Body of pancreas (tissue), 4 donors: ENCODE measurements at regions not wholly inside any gene's neighbourhood (a gene's known extent, or its start where the extent isn't known, plus 50 kb on each side); places are given as distances from the start of the nearest gene placed in this dataset.

Experiments
- ATAC-seq: fragments of 150-250 bp; one replicate; pipeline ENCODE4 v1.9.1; 2016
- DNase-seq, 4 donors: peaks; one replicate each; pipeline ENCODE4 v3.0.0-alpha.2; 2019
- H3K27ac ChIP-seq, 4 donors: fragments of 200-600 bp; sonication (generic); 1 replicate in 3 of 4; 2 replicates in 1 of 4; pipeline versions ENCODE4 v1.5.1 to v1.6.1; 2016 to 2019; ENCODE audit warnings: mild to moderate bottlenecking in 1 of 4, mixed read lengths in 1 of 4, moderate library complexity in 1 of 4
- H3K27me3 ChIP-seq, 2 donors: fragments of 200-600 bp; sonication (generic); one replicate each; pipeline ENCODE4 v1.6.0; 2016; ENCODE audit warnings: mild to moderate bottlenecking in 1 of 2
- H3K36me3 ChIP-seq, 2 donors: fragments of 200-600 bp; sonication (generic); replicated peaks in 1 of 2; 2 replicates each; pipeline ENCODE4 v1.5.1; 2016; ENCODE audit warnings: low read depth in 2 of 2; ENCODE audit not compliant: insufficient read depth in 1 of 2
- H3K4me1 ChIP-seq: fragments of 200-600 bp; sonication (generic); one replicate; pipeline ENCODE4 v1.6.0; 2016
- H3K4me3 ChIP-seq, 2 donors: fragments of 200-600 bp; sonication (generic); 1 replicate in 1 of 2; 2 replicates in 1 of 2; pipeline ENCODE4 v1.5.1; 2016 to 2019
- H3K9me3 ChIP-seq, 3 donors: fragments of 200-600 bp; sonication (generic); 1 replicate in 2 of 3; 2 replicates in 1 of 3; pipeline ENCODE4 v1.5.1; 2016
- POLR2A ChIP-seq, 3 donors: fragments of 450-650 bp; IDR thresholded peaks; one replicate each; pipeline ENCODE4 v1.6.1; 2016; ENCODE audit warnings: antibody characterized with exemption in 3 of 3, mild to moderate bottlenecking in 2 of 3
- WGBS, 2 donors: methylation state at CpG; one replicate each; pipeline ENCODE4 v1.1.5; 2017; 5-methylcytosine and 5-hydroxymethylcytosine counted together
- intact Hi-C: fragments of 100-400 bp; cut with DNase I; formaldehyde crosslinking; loops from one replicate; pipeline ENCODE4 v1.15.1; 2023
- TF ChIP-seq, protein P1 (sequence below), 7 experiments: fragments of 450-650 bp in 4 of 7; fragments of 200-600 bp in 3 of 7; sonication (generic) in 3 of 7; IDR thresholded peaks; one replicate each; pipeline ENCODE4 v1.5.1; 2016 to 2019; ENCODE audit warnings: antibody characterized with exemption in 7 of 7

DNA sequence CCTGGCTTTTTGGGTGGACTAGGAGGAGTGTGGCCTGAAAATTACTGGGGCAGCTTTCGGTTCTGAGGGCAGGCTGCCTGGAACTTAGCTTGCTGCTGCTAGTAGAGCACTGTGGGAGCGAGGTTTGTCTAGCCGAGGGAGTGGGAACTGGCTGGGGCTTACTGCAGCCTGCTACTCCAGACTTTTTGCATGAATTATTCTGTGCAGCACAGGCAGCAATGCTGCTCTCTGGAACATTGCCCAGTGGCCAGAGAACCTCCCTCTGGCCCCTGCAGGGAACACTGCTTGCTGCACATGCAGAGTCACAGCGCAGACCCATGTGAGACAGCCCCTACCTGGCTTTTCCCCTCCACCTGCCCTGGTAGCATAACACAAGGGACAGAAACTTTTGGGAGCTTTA lies 263.9 kb upstream of the SLITRK2 start:
- Histone ChIP-seq H3K9me3 (no peaks in the 10 kb centered on the region), H3K4me3 (no peak overlapping the region), H3K36me3 (no peaks in the 10 kb centered on the region), H3K27me3 (no peaks in the 10 kb centered on the region), H3K27ac (no peak overlapping the region), H3K4me1 (no peaks in the 10 kb centered on the region)
- intact Hi-C loops, result no loop called here
- TF ChIP-seq POLR2A (IDR thresholded peaks at IDR 0.05), result no peak
- TF ChIP-seq, protein P1, sequence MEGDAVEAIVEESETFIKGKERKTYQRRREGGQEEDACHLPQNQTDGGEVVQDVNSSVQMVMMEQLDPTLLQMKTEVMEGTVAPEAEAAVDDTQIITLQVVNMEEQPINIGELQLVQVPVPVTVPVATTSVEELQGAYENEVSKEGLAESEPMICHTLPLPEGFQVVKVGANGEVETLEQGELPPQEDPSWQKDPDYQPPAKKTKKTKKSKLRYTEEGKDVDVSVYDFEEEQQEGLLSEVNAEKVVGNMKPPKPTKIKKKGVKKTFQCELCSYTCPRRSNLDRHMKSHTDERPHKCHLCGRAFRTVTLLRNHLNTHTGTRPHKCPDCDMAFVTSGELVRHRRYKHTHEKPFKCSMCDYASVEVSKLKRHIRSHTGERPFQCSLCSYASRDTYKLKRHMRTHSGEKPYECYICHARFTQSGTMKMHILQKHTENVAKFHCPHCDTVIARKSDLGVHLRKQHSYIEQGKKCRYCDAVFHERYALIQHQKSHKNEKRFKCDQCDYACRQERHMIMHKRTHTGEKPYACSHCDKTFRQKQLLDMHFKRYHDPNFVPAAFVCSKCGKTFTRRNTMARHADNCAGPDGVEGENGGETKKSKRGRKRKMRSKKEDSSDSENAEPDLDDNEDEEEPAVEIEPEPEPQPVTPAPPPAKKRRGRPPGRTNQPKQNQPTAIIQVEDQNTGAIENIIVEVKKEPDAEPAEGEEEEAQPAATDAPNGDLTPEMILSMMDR (IDR thresholded peaks at IDR 0.05), result no peak
- ATAC-seq, result no peak
- 20 to 73% methylated on average over 1 to 4 of the region's 4 CpGs for WGBS, 2 donors
- DNase-seq, result no peak

DNA sequence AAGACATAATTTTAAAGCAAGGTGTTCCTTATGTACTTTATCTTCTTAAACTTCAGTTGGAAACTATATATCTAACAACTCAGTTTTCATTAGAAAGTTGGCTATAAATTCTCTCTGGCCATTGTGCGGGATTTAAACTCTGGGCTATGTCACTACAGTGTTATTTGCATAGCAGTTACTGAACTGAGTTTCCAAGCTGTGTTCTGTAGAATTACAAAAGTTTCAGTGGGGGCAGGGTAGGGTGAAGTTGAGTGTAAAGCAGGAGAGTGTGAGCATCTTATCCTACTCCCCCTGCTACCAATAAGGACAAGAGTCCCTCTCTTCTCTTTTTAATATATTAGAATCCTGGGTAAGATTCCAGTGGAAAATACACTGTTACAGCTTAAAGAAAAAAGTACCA lies 254.5 kb upstream of the SLITRK2 start:
- no peak for DNase-seq
- 42 to 45% methylated on average over 1 of the region's 1 CpG for WGBS, 2 donors
- H3K36me3 ChIP-seq, result no peaks in the 10 kb centered on the region
- H3K27ac ChIP-seq, result no peak overlapping the region
- no peak for TF ChIP-seq POLR2A (IDR thresholded peaks at IDR 0.05)
- TF ChIP-seq, protein P1 (IDR thresholded peaks at IDR 0.05), result no peak
- intact Hi-C loops, result no loop called here
- H3K4me3 ChIP-seq, result no peak overlapping the region
- no peaks in the 10 kb centered on the region for H3K27me3 ChIP-seq
- ATAC-seq, result no peak
- no peaks in the 10 kb centered on the region for H3K4me1 ChIP-seq
- no peaks in the 10 kb centered on the region for H3K9me3 ChIP-seq

DNA sequence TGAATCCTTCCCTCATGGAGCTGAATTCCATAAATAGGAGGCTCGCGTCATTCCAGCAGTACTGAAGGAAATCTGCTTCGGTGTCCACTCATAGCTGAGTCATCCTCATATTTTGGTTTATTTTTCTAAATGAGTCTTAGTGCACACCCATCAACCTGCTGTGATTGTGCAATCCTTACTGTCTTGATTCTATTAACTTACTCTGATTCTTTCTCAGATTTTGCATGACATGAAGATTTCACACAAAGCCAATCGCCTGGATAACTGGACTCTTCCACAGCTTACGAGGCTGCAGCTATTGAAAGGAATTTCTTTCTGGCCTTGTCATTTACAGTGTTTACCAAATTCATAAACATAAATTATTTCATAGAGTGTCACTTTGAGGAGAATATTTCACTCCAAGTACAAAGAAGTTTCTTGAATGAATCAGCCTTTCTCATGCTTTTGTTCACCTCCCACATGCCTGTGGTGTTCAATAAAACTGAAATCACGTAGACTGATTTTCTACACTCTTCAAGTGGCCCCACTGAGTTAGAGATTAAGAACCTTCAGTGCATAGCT lies 207.6 kb upstream of the SLITRK2 start:
- Histone ChIP-seq H3K27ac (no peak overlapping the region), H3K36me3 (no peaks in the 10 kb centered on the region), H3K4me3 (no peak overlapping the region), H3K4me1 (no peaks in the 10 kb centered on the region), H3K9me3 (no peaks in the 10 kb centered on the region), H3K27me3 (no peaks in the 10 kb centered on the region)
- DNase-seq (no peak), ATAC-seq (no peak)
- intact Hi-C loops, result no loop called here
- WGBS, 2 donors, result 64 to 74% methylated on average over 6 of the region's 6 CpGs
- no peak for TF ChIP-seq POLR2A (IDR thresholded peaks at IDR 0.05)
- TF ChIP-seq, protein P1 (IDR thresholded peaks at IDR 0.05), result no peak

DNA sequence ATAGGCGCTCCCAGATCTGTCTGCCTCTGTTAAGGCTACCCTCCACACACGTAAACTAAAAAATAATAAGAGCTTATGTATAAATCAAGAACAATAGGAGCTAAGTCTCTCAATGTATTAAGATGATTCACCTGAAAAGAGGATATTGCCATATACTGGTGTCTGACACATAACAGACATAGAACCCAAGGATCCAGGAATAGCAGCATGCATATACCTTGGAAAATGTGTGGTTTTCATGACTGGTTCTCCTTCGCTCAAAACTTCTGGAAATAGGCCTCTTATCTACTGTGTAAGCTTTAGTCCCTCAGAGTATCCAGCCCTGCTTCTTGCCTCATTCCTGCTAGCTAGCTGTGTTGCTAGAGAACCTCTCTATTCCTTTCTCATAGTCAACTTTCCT lies 203.7 kb upstream of the SLITRK2 start:
- no peak overlapping the region for H3K4me3 ChIP-seq
- no peak overlapping the region for H3K27ac ChIP-seq
- ATAC-seq, result no peak
- intact Hi-C loops, result no loop called here
- no peaks in the 10 kb centered on the region for H3K36me3 ChIP-seq
- H3K27me3 ChIP-seq, result no peaks in the 10 kb centered on the region
- H3K4me1 ChIP-seq, result no peaks in the 10 kb centered on the region
- no peak for DNase-seq
- WGBS, 2 donors, result 48 to 84% methylated on average over 3 of the region's 3 CpGs
- TF ChIP-seq, protein P1 (IDR thresholded peaks at IDR 0.05), result no peak
- TF ChIP-seq POLR2A (IDR thresholded peaks at IDR 0.05), result no peak
- H3K9me3 ChIP-seq, result no peaks in the 10 kb centered on the region

DNA sequence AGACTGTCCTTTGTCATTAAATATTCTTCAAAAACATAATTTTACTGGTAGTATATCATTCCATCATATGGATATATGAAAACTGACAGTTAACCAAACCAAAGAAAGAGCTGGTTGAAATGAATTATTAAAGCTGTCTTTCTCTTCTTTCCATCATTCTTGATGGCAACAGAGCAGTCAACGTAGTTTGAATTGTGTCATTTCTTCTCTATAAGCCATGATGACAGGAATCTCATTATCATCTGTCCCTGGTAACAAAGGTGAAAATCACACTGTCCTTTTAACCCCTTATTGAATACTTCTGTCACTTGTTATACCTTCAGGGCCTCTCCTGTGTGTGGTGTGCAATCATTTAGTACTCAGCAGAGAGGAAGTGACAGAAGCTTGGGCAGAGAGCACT lies 197.0 kb upstream of the SLITRK2 start:
- ATAC-seq, result no peak
- H3K36me3 ChIP-seq, result no peaks in the 10 kb centered on the region
- H3K4me3 ChIP-seq, result no peak overlapping the region
- no peak overlapping the region for H3K27ac ChIP-seq
- DNase-seq, result no peak
- no peaks in the 10 kb centered on the region for H3K9me3 ChIP-seq
- no peaks in the 10 kb centered on the region for H3K27me3 ChIP-seq
- no peak for TF ChIP-seq POLR2A (IDR thresholded peaks at IDR 0.05)
- TF ChIP-seq, protein P1 (IDR thresholded peaks at IDR 0.05), result no peak
- H3K4me1 ChIP-seq, result no peaks in the 10 kb centered on the region
- WGBS, 2 donors, result 33 to 40% methylated on average over 1 of the region's 1 CpG
- intact Hi-C loops, result no loop called here
